WTC11 (cell line): ENCODE measurements at regions not wholly inside any gene's neighbourhood (a gene's known extent, or its start where the extent isn't known, plus 50 kb on each side); places are given as distances from the start of the nearest gene placed in this dataset.

ENCODE experiments used
- ATAC-seq: fragments of 200-7000 bp; cut with Tn5 transposase; 2 replicates; pipeline ENCODE4 v1.10.0; 2021; ENCODE audit warnings: mild to moderate bottlenecking, moderate library complexity
- CTCF ChIA-PET: fragments of 300-600 bp; sonication (Branson Sonifier 250); formaldehyde crosslinking; loops from one replicate; lab custom pipeline; 2021; ENCODE audit warnings: antibody characterized with exemption; lab: Charles Lee
- POLR2A ChIA-PET: fragments of 350-600 bp; sonication (Branson Sonifier 250); formaldehyde crosslinking; loops from one replicate; lab custom pipeline; 2021; ENCODE audit warnings: antibody characterized with exemption; lab: Charles Lee
- DNase-seq: peaks from one replicate; pipeline ENCODE4 v3.0.0; 2021; ENCODE audit warnings: low spot score
- H3K27ac Mint-ChIP-seq: 2 replicates; pipeline ENCODE4 v1.8.0; 2021; ENCODE audit warnings: mixed read lengths
- H3K27me3 Mint-ChIP-seq: 2 replicates; pipeline ENCODE4 v1.8.0; 2021; ENCODE audit warnings: low read depth, mild to moderate bottlenecking, moderate library complexity, mixed read lengths
- H3K36me3 Mint-ChIP-seq: 2 replicates; pipeline ENCODE4 v1.8.0; 2021; ENCODE audit warnings: mixed read lengths
- H3K4me1 Mint-ChIP-seq: 2 replicates; pipeline ENCODE4 v1.8.0; 2022; ENCODE audit warnings: mixed read lengths
- H3K4me3 Mint-ChIP-seq: 2 replicates; pipeline ENCODE4 v1.8.0; 2021; ENCODE audit warnings: mild to moderate bottlenecking, moderate library complexity, mixed read lengths
- H3K9me3 Mint-ChIP-seq: 2 replicates; pipeline ENCODE4 v1.8.0; 2021; ENCODE audit warnings: mixed read lengths
- CREB1 ChIP-seq: sonication (generic); formaldehyde crosslinking; IDR thresholded peaks from 2 replicates; pipeline ENCODE4 v1.8.0; 2023; ENCODE audit warnings: mild to moderate bottlenecking, missing genetic modification reagents
- ELF4 ChIP-seq: sonication (generic); formaldehyde crosslinking; IDR thresholded peaks from 2 replicates; pipeline ENCODE4 v1.8.1; 2022; ENCODE audit warnings: low read depth, mild to moderate bottlenecking, moderate library complexity, missing genetic modification reagents
- EMX1 ChIP-seq: fragments of 250-450 bp; sonication (Bioruptor Pico); IDR thresholded peaks from 2 replicates; pipeline ENCODE4 v1.8.0; 2021; ENCODE audit warnings: mild to moderate bottlenecking
- FOXK1 ChIP-seq: sonication (generic); formaldehyde crosslinking; IDR thresholded peaks from 2 replicates; pipeline ENCODE4 v1.8.0; 2022; ENCODE audit warnings: mild to moderate bottlenecking, moderate library complexity, missing genetic modification reagents
- HMGA2 ChIP-seq: fragments of 250-450 bp; sonication (Bioruptor Pico); IDR thresholded peaks from 2 replicates; pipeline ENCODE4 v1.4.0; 2021; ENCODE audit warnings: mild to moderate bottlenecking, moderate library complexity
- MLX ChIP-seq: sonication (generic); formaldehyde crosslinking; IDR thresholded peaks from 2 replicates; pipeline ENCODE4 v1.8.1; 2023; ENCODE audit warnings: mild to moderate bottlenecking, missing genetic modification reagents, moderate library complexity
- OVOL2 ChIP-seq: fragments of 250-450 bp; sonication (Bioruptor Pico); IDR thresholded peaks from 2 replicates; pipeline ENCODE4 v1.9.0; 2021; ENCODE audit warnings: mild to moderate bottlenecking, borderline replicate concordance
- PRDM15 ChIP-seq: sonication (generic); formaldehyde crosslinking; IDR thresholded peaks from 2 replicates; pipeline ENCODE4 v1.8.0; 2022; ENCODE audit warnings: missing genetic modification reagents
- PREB ChIP-seq: sonication (generic); formaldehyde crosslinking; IDR thresholded peaks from 2 replicates; pipeline ENCODE4 v1.8.1; 2022; ENCODE audit warnings: mild to moderate bottlenecking, missing genetic modification reagents, moderate library complexity, borderline replicate concordance
- PRRX2 ChIP-seq: fragments of 250-450 bp; sonication (Bioruptor Pico); IDR thresholded peaks from 2 replicates; pipeline ENCODE4 v1.8.0; 2021; ENCODE audit warnings: mild to moderate bottlenecking
- RORB ChIP-seq: fragments of 250-450 bp; sonication (Bioruptor Pico); IDR thresholded peaks from 2 replicates; pipeline ENCODE4 v1.9.0; 2021; ENCODE audit warnings: mild to moderate bottlenecking
- SP1 ChIP-seq: sonication (generic); formaldehyde crosslinking; conservative IDR thresholded peaks from 2 replicates; pipeline ENCODE4 v1.8.1; 2022; ENCODE audit warnings: missing genetic modification reagents
- TCF7 ChIP-seq: sonication (generic); formaldehyde crosslinking; IDR thresholded peaks from 2 replicates; pipeline ENCODE4 v1.8.0; 2022; ENCODE audit warnings: mild to moderate bottlenecking, low read depth, missing genetic modification reagents, moderate library complexity
- TEAD1 ChIP-seq: sonication (generic); formaldehyde crosslinking; IDR thresholded peaks from 2 replicates; pipeline ENCODE4 v1.8.0; 2022; ENCODE audit warnings: mild to moderate bottlenecking, missing genetic modification reagents
- ZNF396 ChIP-seq: fragments of 250-450 bp; sonication (Bioruptor Pico); IDR thresholded peaks from 2 replicates; pipeline ENCODE4 v1.8.0; 2021; ENCODE audit warnings: mild to moderate bottlenecking, moderate library complexity, borderline replicate concordance
- ZNF532 ChIP-seq: fragments of 250-450 bp; sonication (Bioruptor Pico); IDR thresholded peaks from 2 replicates; pipeline ENCODE4 v1.9.0; 2021; ENCODE audit warnings: mild to moderate bottlenecking, borderline replicate concordance
- ZSCAN18 ChIP-seq: fragments of 250-450 bp; sonication (Bioruptor Pico); IDR thresholded peaks from 2 replicates; pipeline ENCODE4 v2.1.2; 2022; ENCODE audit warnings: mild to moderate bottlenecking, moderate library complexity

GRCh38 chr2:14745288-14746076 lies 113.0 kb downstream of the LRATD1 start:
- DNase-seq, result no peak
- TF ChIP-seq ZNF532 (CRISPR knock-in tag) (no peak), ZSCAN18 (CRISPR knock-in tag) (no peak), EMX1 (CRISPR knock-in tag) (no peak)
- Mint-ChIP-seq H3K4me1 (no peaks in the 10 kb centered on the region), H3K4me3 (no peak overlapping the region), H3K9me3 (peaks cover 4% of the 10 kb centered on the region; the same call in 1 of the 2 replicates), H3K27ac (no peak overlapping the region), H3K27me3 (no peaks in the 10 kb centered on the region), H3K36me3 (no peaks in the 10 kb centered on the region)
- ChIA-PET CTCF (no interaction called here), POLR2A (no interaction called here)
- no peak for ATAC-seq

- ATAC-seq (no peak), DNase-seq (no peak)
- ChIA-PET CTCF (no interaction called here), POLR2A (no interaction called here)
- peaks cover 4% of the 10 kb centered on the region; the same call in 1 of the 2 replicates for H3K9me3 Mint-ChIP-seq
- no peak overlapping the region for H3K27ac Mint-ChIP-seq
- H3K27me3 Mint-ChIP-seq, result no peaks in the 10 kb centered on the region
- H3K36me3 Mint-ChIP-seq, result no peaks in the 10 kb centered on the region
- H3K4me1 Mint-ChIP-seq, result no peaks in the 10 kb centered on the region
- TF ChIP-seq PRRX2 (CRISPR knock-in tag) (no peak), OVOL2 (no peak), SP1 (CRISPR knock-in tag) (no peak), ELF4 (CRISPR knock-in tag) (no peak), PREB (no peak), RORB (CRISPR knock-in tag) (no peak)
- H3K4me3 Mint-ChIP-seq, result no peak overlapping the region
Observed at GRCh38 chr2:14746133-14746532, 113.6 kb downstream of the LRATD1 start.

- ATAC-seq (no peak), DNase-seq (no peak)
- Mint-ChIP-seq H3K27ac (no peak overlapping the region), H3K4me3 (no peak overlapping the region), H3K27me3 (no peaks in the 10 kb centered on the region), H3K36me3 (no peaks in the 10 kb centered on the region), H3K9me3 (peaks cover 4% of the 10 kb centered on the region; the same call in 1 of the 2 replicates), H3K4me1 (no peaks in the 10 kb centered on the region)
- CTCF ChIA-PET, result no interaction called here
- POLR2A ChIA-PET, result no interaction called here
- no peak for TF ChIP-seq FOXK1 (CRISPR knock-in tag)
- no peak for TF ChIP-seq ZSCAN18 (CRISPR knock-in tag)
- TF ChIP-seq TEAD1 (CRISPR knock-in tag), result no peak
- no peak for TF ChIP-seq ZNF396 (CRISPR knock-in tag)
- TF ChIP-seq PRDM15 (CRISPR knock-in tag), result no peak
- no peak for TF ChIP-seq HMGA2
- no peak for TF ChIP-seq EMX1 (CRISPR knock-in tag)
- no peak for TF ChIP-seq MLX (CRISPR knock-in tag)
- TF ChIP-seq CREB1 (CRISPR knock-in tag), result no peak
- TF ChIP-seq TCF7 (CRISPR knock-in tag), result no peak
Observed at GRCh38 chr2:14747447-14747846, 114.9 kb downstream of the LRATD1 start.
